Breast epithelium (tissue), 4 donors: ENCODE measurements at regions not wholly inside any gene's neighbourhood (a gene's known extent, or its start where the extent isn't known, plus 50 kb on each side); places are given as distances from the start of the nearest gene placed in this dataset.
"Not testable (repeated sequence)": the region's sequence is repeated elsewhere in the genome, so short reads cannot be mapped to it uniquely, and the experiment has no call there.

Experiments
- DNase-seq, 2 donors: peaks; one replicate each; pipeline ENCODE4 v3.0.0-alpha.2; 2019; ENCODE audit warnings: low spot score in 2 of 2
- H3K27ac ChIP-seq, 2 donors: fragments of 200-600 bp; sonication (generic) in 1 of 2; one replicate each; pipeline ENCODE4 v1.5.1; 2016 to 2019; ENCODE audit warnings: mild to moderate bottlenecking in 1 of 2
- H3K27me3 ChIP-seq, 2 donors: fragments of 200-600 bp; sonication (generic) in 1 of 2; one replicate each; pipeline versions ENCODE4 v1.5.1 to v1.6.0; 2017 to 2019; ENCODE audit warnings: control low read depth in 1 of 2, mild to moderate bottlenecking in 1 of 2
- H3K36me3 ChIP-seq: fragments of 200-600 bp; one replicate; pipeline ENCODE4 v1.5.1; 2019
- H3K4me1 ChIP-seq, 2 donors: fragments of 200-600 bp; sonication (generic); one replicate each; pipeline ENCODE4 v1.5.1; 2016 to 2019; ENCODE audit warnings: control low read depth in 1 of 2
- H3K4me3 ChIP-seq, 3 donors: fragments of 200-600 bp; sonication (generic); 1 replicate in 2 of 3; 2 replicates in 1 of 3; pipeline ENCODE4 v1.5.1; 2016 to 2019; ENCODE audit warnings: mild to moderate bottlenecking in 3 of 3, moderate library complexity in 2 of 3
- H3K9me3 ChIP-seq, 2 donors: fragments of 200-600 bp; sonication (generic) in 1 of 2; one replicate each; pipeline ENCODE4 v1.5.1; 2016 to 2019; ENCODE audit warnings: control low read depth in 1 of 2
- CTCF ChIP-seq, 3 donors: fragments of 450-650 bp; IDR thresholded peaks; one replicate each; pipeline ENCODE4 v1.5.1; 2016 to 2017; ENCODE audit warnings: antibody characterized with exemption in 3 of 3, mild to moderate bottlenecking in 3 of 3, moderate library complexity in 3 of 3
- POLR2A ChIP-seq: fragments of 450-650 bp; IDR thresholded peaks from one replicate; pipeline ENCODE4 v1.6.1; 2016; ENCODE audit warnings: antibody characterized with exemption, mild to moderate bottlenecking, moderate library complexity
- POLR2AphosphoS5 ChIP-seq, 3 donors: sonication (generic); formaldehyde crosslinking; IDR thresholded peaks; one replicate each; pipeline ENCODE4 v1.6.1; 2017; ENCODE audit warnings: antibody characterized with exemption in 3 of 3
- intact Hi-C: fragments of 100-400 bp; cut with DNase I; formaldehyde crosslinking; loops from one replicate; pipeline ENCODE4 v1.15.1; 2023; ENCODE audit warnings: low total_unique reads

DNA sequence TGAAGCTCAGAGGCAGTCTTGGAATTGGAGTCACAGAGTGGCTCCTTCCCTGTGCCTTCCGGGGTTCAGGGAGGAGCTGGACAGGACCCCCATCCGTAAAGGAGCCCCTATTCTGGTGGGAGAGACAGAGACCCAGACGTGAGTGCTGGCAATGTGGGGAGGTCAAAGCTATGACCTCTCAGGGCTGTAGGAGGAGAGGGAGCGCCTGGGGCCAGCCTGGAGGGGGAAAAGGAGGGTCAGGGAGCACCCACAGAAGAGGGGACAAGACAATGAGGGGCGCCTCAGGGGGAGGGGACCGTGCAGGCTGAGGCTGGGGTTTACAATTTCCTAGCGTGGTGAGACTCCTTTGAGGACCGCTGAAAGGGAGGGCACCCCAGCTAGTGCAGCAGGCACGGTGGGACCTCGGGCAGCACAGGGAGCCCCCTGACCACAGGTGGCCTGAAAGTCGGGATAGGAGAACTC is 97.9 kb upstream of the LRPAP1 start:
- no peak for TF ChIP-seq POLR2AphosphoS5 (IDR thresholded peaks at IDR 0.05)
- no peak for TF ChIP-seq POLR2A
- TF ChIP-seq CTCF (IDR thresholded peaks at IDR 0.05), result no peak
- Histone ChIP-seq H3K36me3 (no peaks in the 10 kb centered on the region), H3K4me3 (no peak overlapping the region), H3K27me3 (peaks cover 0 to 11% of the 10 kb centered on the region in 2 donors), H3K4me1 (no peaks in the 10 kb centered on the region), H3K9me3 (peaks cover 0 to 4% of the 10 kb centered on the region in 2 donors), H3K27ac (no peak overlapping the region)
- intact Hi-C loops, result no loop called here
- no peak for DNase-seq

DNA sequence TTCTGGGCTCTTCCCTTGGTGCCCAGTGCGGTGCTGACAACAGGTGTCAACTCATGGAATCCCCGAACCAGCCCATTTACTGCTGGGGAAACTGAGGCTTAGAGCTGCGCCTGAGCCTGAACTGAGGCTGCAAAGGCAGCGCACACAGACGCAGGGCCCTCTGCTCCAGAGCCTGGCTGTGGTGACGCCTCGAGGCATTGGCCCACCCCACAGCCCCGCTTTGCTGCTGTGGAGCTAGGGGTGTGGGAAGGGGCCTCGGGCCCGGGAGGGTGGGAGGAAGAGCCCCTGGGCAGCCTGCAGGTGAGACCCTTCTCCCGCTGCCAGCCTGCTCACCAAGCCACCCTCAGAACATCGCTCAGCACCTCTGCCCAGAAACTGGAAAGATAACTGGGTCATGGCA is 97.4 kb upstream of the LRPAP1 start:
- H3K36me3 ChIP-seq, result no peaks in the 10 kb centered on the region

DNA sequence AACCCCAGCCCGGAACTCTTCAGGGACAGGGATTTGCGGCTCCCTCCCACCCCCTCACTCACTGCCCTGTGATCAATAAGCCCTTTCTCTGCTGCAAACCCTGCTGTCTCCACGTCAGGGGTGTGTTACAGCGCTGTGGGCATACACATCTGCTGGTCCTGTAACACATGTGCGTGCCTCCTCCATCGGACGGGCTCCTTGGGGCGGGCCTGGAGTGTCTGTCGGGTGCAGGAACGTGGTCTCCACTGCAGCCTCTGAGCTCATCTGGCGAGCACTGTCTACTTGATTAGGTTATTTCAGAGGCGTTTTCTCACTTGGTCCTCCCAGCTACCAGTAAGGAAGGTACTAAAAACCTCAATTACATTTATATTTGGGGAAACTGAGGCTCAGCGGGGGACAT is 97.0 kb upstream of the LRPAP1 start:
- peaks cover 0 to 11% of the 10 kb centered on the region in 2 donors for H3K27me3 ChIP-seq
- not testable (repeated sequence) for DNase-seq, H3K4me1 ChIP-seq

More for the DNA sequence above, 97.4 kb upstream of the LRPAP1 start:
- H3K27me3 ChIP-seq, result peaks cover 0 to 11% of the 10 kb centered on the region in 2 donors
- no peak for TF ChIP-seq POLR2AphosphoS5 (IDR thresholded peaks at IDR 0.05)
- H3K4me3 ChIP-seq, result no peak overlapping the region
- intact Hi-C loops, result no loop called here
- no peak for DNase-seq
- H3K9me3 ChIP-seq, result peaks cover 0 to 4% of the 10 kb centered on the region in 2 donors
- no peak overlapping the region for H3K27ac ChIP-seq
- H3K4me1 ChIP-seq, result no peaks in the 10 kb centered on the region

GRCh38 chr4:3628868-3629175 is 96.6 kb upstream of the LRPAP1 start:
- peaks cover 0 to 14% of the 10 kb centered on the region in 2 donors for H3K27me3 ChIP-seq
- TF ChIP-seq POLR2AphosphoS5 (IDR thresholded peaks at IDR 0.05), result no peak
- no peak for TF ChIP-seq CTCF (IDR thresholded peaks at IDR 0.05)
- no peak for TF ChIP-seq POLR2A
- no peak overlapping the region for H3K4me3 ChIP-seq
- no peak overlapping the region for H3K27ac ChIP-seq
- H3K36me3 ChIP-seq, result no peaks in the 10 kb centered on the region
- peaks cover 0 to 4% of the 10 kb centered on the region in 2 donors for H3K9me3 ChIP-seq
- intact Hi-C loops, result no loop called here
- no peaks in the 10 kb centered on the region for H3K4me1 ChIP-seq
- DNase-seq, result no peak

More for the DNA sequence above, 97.0 kb upstream of the LRPAP1 start:
- H3K4me3 ChIP-seq, H3K27ac ChIP-seq, H3K36me3 ChIP-seq, H3K9me3 ChIP-seq, intact Hi-C loops: not testable (repeated sequence)

DNA sequence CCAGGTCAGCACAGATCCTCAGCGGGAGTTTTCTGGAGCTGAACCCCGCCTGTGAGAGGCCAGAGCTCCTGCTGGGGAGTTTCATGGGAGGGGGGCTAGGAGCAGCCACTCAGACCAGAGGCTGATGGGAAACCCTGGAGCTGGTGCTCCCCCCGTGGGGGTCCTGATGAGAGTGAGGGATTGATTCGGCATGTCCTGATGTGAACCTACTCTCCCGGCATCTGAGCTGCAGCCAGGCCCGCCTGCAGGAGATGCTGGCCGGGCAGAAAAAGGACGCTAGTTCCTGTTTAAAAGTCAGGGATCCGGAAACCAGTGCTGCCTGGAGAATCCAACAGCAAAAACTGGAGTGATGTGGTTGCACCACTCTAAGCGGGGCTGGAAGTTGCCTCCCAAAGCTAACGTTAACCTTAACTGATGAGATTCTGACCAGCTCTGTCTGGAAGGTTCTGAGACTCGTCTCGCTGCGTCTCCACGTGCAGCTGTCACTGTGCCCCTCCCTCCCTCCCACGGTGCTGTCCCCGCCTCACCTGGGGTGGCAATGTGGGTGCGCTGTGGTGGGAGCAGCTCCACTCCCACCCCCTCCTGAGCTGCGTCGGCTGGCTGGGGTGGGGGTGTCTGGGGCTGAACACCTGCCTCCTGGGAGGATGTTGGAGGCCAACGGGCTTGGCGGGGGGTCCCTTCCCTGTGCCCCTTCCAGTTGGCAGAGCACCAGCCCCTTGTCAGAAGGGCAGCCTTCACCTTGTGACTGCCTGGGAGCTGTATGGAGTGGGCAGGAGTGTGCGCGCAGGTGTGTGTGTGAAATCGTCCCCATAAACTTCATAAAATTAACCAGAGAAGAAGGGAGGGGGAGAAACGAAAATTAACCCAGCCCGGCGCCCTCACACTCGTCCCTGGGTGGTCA is 96.0 kb upstream of the LRPAP1 start:
- DNase-seq, H3K27ac ChIP-seq, H3K36me3 ChIP-seq, H3K9me3 ChIP-seq, H3K4me1 ChIP-seq, H3K4me3 ChIP-seq, intact Hi-C loops: not testable (repeated sequence)
- peaks cover 0 to 15% of the 10 kb centered on the region in 2 donors for H3K27me3 ChIP-seq

GRCh38 chr4:3627456-3627855 is 95.2 kb upstream of the LRPAP1 start:
- peaks cover 0 to 15% of the 10 kb centered on the region in 2 donors for H3K27me3 ChIP-seq
- intact Hi-C loops, H3K4me1 ChIP-seq, H3K9me3 ChIP-seq, DNase-seq, H3K27ac ChIP-seq, H3K36me3 ChIP-seq, H3K4me3 ChIP-seq: not testable (repeated sequence)

GRCh38 chr4:3626131-3626884 is 94.1 kb upstream of the LRPAP1 start:
- peaks cover 0 to 15% of the 10 kb centered on the region in 2 donors for H3K27me3 ChIP-seq
- H3K27ac ChIP-seq, DNase-seq, H3K36me3 ChIP-seq, H3K4me1 ChIP-seq, H3K9me3 ChIP-seq, intact Hi-C loops, H3K4me3 ChIP-seq: not testable (repeated sequence)

GRCh38 chr4:3625286-3625875 is 93.2 kb upstream of the LRPAP1 start:
- H3K4me3 ChIP-seq, DNase-seq, H3K27ac ChIP-seq, H3K4me1 ChIP-seq, intact Hi-C loops, H3K36me3 ChIP-seq, H3K9me3 ChIP-seq: not testable (repeated sequence)
- peaks cover 0 to 15% of the 10 kb centered on the region in 2 donors for H3K27me3 ChIP-seq

GRCh38 chr4:3623809-3624329 is 91.6 kb upstream of the LRPAP1 start:
- H3K36me3 ChIP-seq, H3K4me3 ChIP-seq, H3K4me1 ChIP-seq, intact Hi-C loops, H3K27ac ChIP-seq, H3K9me3 ChIP-seq, DNase-seq: not testable (repeated sequence)
- peaks cover 0 to 11% of the 10 kb centered on the region in 2 donors for H3K27me3 ChIP-seq
